ENCODE measurements at regions not wholly inside any gene's neighbourhood (a gene's known extent, or its start where the extent isn't known, plus 50 kb on each side); places are given as distances from the start of the nearest gene placed in this dataset.

DNA sequence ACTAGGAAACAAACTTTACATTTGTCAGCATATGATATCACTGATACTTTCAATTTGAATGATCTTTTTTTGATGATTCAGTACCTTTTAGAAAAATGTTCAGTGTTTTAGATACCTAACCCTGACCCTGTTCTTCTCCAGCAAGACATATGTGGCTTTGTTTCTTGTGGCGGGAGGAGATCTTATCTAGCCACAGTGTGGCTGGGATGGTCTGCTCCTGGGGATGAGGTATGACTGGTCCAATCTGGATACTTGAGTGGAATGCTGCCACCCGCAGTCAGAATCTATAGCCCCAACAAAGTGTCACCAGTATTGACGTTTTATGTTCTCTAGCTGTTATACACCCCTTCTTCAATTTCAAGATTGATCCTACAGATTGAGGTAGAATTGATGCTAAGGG lies 439.0 kb upstream of the GOLIM4 start:
- H3K27me3 Mint-ChIP-seq (ENCODE audit: insufficient read depth): no peaks in the 10 kb centered on the region
- Histone ChIP-seq H3K9ac (ENCODE audit: extremely low read depth, low read length, poor library complexity, severe bottlenecking) (no peak overlapping the region), H3K36me3 (ENCODE audit: control insufficient read depth, insufficient read depth, low read length) (no peaks in the 10 kb centered on the region), H3K4me3 (ENCODE audit: low read length) (no peak overlapping the region), H3K27ac (ENCODE audit: low read depth, low read length) (no peak overlapping the region), H3K4me1 (ENCODE audit: control insufficient read depth, insufficient read depth, low read length) (peaks cover 3% of the 10 kb centered on the region), H3K9me3 (ENCODE audit: control insufficient read depth, low read length) (no peaks in the 10 kb centered on the region), H3K27me3 (ENCODE audit: control insufficient read depth, insufficient read depth, low read length, poor library complexity, severe bottlenecking) (no peaks in the 10 kb centered on the region)
- no peaks in the 10 kb centered on the region for H3K36me3 Mint-ChIP-seq (ENCODE audit: low read depth)
- TF ChIP-seq, protein P1, sequence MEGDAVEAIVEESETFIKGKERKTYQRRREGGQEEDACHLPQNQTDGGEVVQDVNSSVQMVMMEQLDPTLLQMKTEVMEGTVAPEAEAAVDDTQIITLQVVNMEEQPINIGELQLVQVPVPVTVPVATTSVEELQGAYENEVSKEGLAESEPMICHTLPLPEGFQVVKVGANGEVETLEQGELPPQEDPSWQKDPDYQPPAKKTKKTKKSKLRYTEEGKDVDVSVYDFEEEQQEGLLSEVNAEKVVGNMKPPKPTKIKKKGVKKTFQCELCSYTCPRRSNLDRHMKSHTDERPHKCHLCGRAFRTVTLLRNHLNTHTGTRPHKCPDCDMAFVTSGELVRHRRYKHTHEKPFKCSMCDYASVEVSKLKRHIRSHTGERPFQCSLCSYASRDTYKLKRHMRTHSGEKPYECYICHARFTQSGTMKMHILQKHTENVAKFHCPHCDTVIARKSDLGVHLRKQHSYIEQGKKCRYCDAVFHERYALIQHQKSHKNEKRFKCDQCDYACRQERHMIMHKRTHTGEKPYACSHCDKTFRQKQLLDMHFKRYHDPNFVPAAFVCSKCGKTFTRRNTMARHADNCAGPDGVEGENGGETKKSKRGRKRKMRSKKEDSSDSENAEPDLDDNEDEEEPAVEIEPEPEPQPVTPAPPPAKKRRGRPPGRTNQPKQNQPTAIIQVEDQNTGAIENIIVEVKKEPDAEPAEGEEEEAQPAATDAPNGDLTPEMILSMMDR (conservative IDR thresholded peaks at IDR 0.05): peak; percentile 54
- no peaks in the 10 kb centered on the region for H3K9me3 Mint-ChIP-seq
- no peak overlapping the region for H3K4me3 Mint-ChIP-seq
- H3K27ac Mint-ChIP-seq: no peak overlapping the region
- peaks cover 11% of the 10 kb centered on the region for H3K4me1 Mint-ChIP-seq
- WGBS, 2 experiments (ENCODE audit: insufficient coverage in 1 of 2, insufficient read length in 1 of 2): 78% methylated on average over 3 of the region's 3 CpGs; no CpG with 5 or more reads in 1 of the 2 experiments
- peak; percentile 51 for DNase-seq

DNA sequence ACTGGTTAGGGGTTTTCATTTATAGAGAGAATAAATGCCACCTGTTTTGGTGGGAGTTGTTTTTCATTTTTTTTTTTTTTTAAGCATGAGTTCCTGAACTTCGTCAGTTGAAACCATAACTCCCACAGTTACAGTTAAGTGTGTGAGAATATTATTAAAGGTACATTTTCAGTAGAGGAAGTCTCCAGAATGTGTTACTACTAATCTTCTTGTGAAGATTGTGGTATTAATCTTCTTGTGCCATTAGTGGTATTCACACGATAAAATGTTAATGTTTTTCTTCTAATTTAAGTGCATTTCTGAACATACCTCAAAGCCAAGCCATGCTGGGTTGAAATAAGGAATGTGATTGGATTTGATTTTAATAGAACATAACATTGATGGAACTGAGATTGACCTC lies 437.9 kb upstream of the GOLIM4 start:
- Mint-ChIP-seq H3K27me3 (ENCODE audit: insufficient read depth) (no peaks in the 10 kb centered on the region), H3K9me3 (no peaks in the 10 kb centered on the region), H3K27ac (no peak overlapping the region), H3K36me3 (ENCODE audit: low read depth) (no peaks in the 10 kb centered on the region), H3K4me3 (no peak overlapping the region), H3K4me1 (peaks cover 11% of the 10 kb centered on the region)
- Histone ChIP-seq H3K36me3 (ENCODE audit: control insufficient read depth, insufficient read depth, low read length) (no peaks in the 10 kb centered on the region), H3K27ac (ENCODE audit: low read depth, low read length) (no peak overlapping the region), H3K4me1 (ENCODE audit: control insufficient read depth, insufficient read depth, low read length) (peaks cover 3% of the 10 kb centered on the region), H3K27me3 (ENCODE audit: control insufficient read depth, insufficient read depth, low read length, poor library complexity, severe bottlenecking) (no peaks in the 10 kb centered on the region), H3K9ac (ENCODE audit: extremely low read depth, low read length, poor library complexity, severe bottlenecking) (no peak overlapping the region), H3K4me3 (ENCODE audit: low read length) (no peak overlapping the region), H3K9me3 (ENCODE audit: control insufficient read depth, low read length) (no peaks in the 10 kb centered on the region)
- WGBS, 2 experiments (ENCODE audit: insufficient coverage in 1 of 2, insufficient read length in 1 of 2): 90% methylated on average over 2 of the region's 2 CpGs; no CpG with 5 or more reads in 1 of the 2 experiments
- no peak for DNase-seq
- TF ChIP-seq, protein P1 (conservative IDR thresholded peaks at IDR 0.05): no peak

DNA sequence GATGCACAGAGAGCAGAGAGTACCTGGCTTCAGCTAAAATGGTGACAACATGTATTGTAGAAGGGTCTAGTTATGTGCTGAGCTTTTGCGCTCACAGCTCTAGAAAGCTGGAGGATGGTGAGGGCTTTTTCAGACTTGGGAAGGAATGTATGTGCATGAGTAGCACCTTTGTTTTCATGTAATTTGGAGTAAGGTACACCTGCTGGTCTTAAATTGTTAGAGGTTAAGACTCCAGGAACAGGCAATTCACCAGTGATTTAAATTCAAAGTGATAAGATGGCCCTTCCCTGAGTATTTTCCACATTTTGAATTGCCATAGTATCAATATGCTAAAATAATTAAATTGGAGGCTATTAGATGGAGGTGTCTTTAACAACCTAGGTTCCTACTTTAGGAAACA lies 436.4 kb upstream of the GOLIM4 start:
- peak; percentile 51 for DNase-seq
- Histone ChIP-seq H3K27me3 (ENCODE audit: control insufficient read depth, insufficient read depth, low read length, poor library complexity, severe bottlenecking) (no peaks in the 10 kb centered on the region), H3K4me3 (ENCODE audit: low read length) (no peak overlapping the region)

More for the DNA sequence above, 436.4 kb upstream of the GOLIM4 start:
- no peaks in the 10 kb centered on the region for H3K27me3 Mint-ChIP-seq (ENCODE audit: insufficient read depth)
- H3K9ac ChIP-seq (ENCODE audit: extremely low read depth, low read length, poor library complexity, severe bottlenecking): no peak overlapping the region
- no peaks in the 10 kb centered on the region for H3K9me3 ChIP-seq (ENCODE audit: control insufficient read depth, low read length)
- peak overlapping the region; percentile 88 for H3K27ac ChIP-seq (ENCODE audit: low read depth, low read length)
- no peak overlapping the region for H3K4me3 Mint-ChIP-seq
- 98% methylated on average over 1 of the region's 1 CpG; no CpG with 5 or more reads in 1 of the 2 experiments for WGBS, 2 experiments (ENCODE audit: insufficient coverage in 1 of 2, insufficient read length in 1 of 2)
- H3K4me1 Mint-ChIP-seq: peaks cover 11% of the 10 kb centered on the region
- TF ChIP-seq, protein P1 (conservative IDR thresholded peaks at IDR 0.05): no peak
- H3K4me1 ChIP-seq (ENCODE audit: control insufficient read depth, insufficient read depth, low read length): peaks cover 3% of the 10 kb centered on the region
- no peaks in the 10 kb centered on the region for H3K9me3 Mint-ChIP-seq
- no peaks in the 10 kb centered on the region for H3K36me3 ChIP-seq (ENCODE audit: control insufficient read depth, insufficient read depth, low read length)
- H3K36me3 Mint-ChIP-seq (ENCODE audit: low read depth): no peaks in the 10 kb centered on the region
- peak overlapping the region; percentile 60 for H3K27ac Mint-ChIP-seq

Measured in endodermal cell (in vitro differentiated cells).